GM23338 (cell line): ENCODE measurements at regions not wholly inside any gene's neighbourhood (a gene's known extent, or its start where the extent isn't known, plus 50 kb on each side); places are given as distances from the start of the nearest gene placed in this dataset.

Source experiments
- ATAC-seq: fragments of 200-7000 bp; cut with Tn5 transposase; 3 replicates; pipeline ENCODE4 v1.9.1; 2020
- DNase-seq: peaks from one replicate; pipeline ENCODE4 v3.0.0-alpha.2; 2015; ENCODE audit warnings: low spot score
- H2AFZ ChIP-seq: fragments of 200-600 bp; sonication (generic); 2 replicates; pipeline ENCODE4 v1.8.0; 2016; ENCODE audit warnings: antibody characterized with exemption, mild to moderate bottlenecking, moderate library complexity
- H3F3A ChIP-seq: fragments of 200-600 bp; sonication (generic); replicated peaks from 2 replicates; pipeline ENCODE4 v1.8.0; 2017; ENCODE audit warnings: antibody characterized with exemption, mixed run types, low read depth
- H3K27ac ChIP-seq: fragments of 200-600 bp; sonication (generic); 2 replicates; pipeline ENCODE4 v1.6.1; 2016; ENCODE audit warnings: low read depth
- H3K27me3 ChIP-seq: fragments of 200-600 bp; sonication (generic); 2 replicates; pipeline ENCODE4 v1.8.0; 2016; ENCODE audit warnings: mild to moderate bottlenecking, mixed run types, moderate library complexity; ENCODE audit not compliant: insufficient read depth
- H3K36me3 ChIP-seq: fragments of 200-600 bp; sonication (generic); 2 replicates; pipeline ENCODE4 v1.8.0; 2016; ENCODE audit warnings: mild to moderate bottlenecking; ENCODE audit not compliant: insufficient read depth
- H3K4me1 ChIP-seq: fragments of 200-600 bp; sonication (generic); 2 replicates; pipeline ENCODE4 v1.8.0; 2016; ENCODE audit warnings: mild to moderate bottlenecking, moderate library complexity; ENCODE audit not compliant: insufficient read depth
- H3K4me2 ChIP-seq: fragments of 200-600 bp; sonication (generic); 2 replicates; pipeline ENCODE4 v1.7.1; 2017; ENCODE audit warnings: mixed run types
- H3K4me3 ChIP-seq: fragments of 200-600 bp; sonication (generic); 2 replicates; pipeline ENCODE4 v1.6.1; 2016; ENCODE audit warnings: mixed run types
- H3K79me2 ChIP-seq: fragments of 200-600 bp; sonication (generic); replicated peaks from 2 replicates; pipeline ENCODE4 v1.8.0; 2017; ENCODE audit warnings: mild to moderate bottlenecking; ENCODE audit not compliant: insufficient read depth
- H3K9me2 ChIP-seq: fragments of 200-600 bp; sonication (generic); 2 replicates; pipeline ENCODE4 v1.8.0; 2017; ENCODE audit not compliant: insufficient read depth
- H4K20me1 ChIP-seq: fragments of 200-600 bp; sonication (generic); replicated peaks from 2 replicates; pipeline ENCODE4 v1.8.0; 2017; ENCODE audit warnings: mild to moderate bottlenecking; ENCODE audit not compliant: insufficient read depth
- H3K27ac Mint-ChIP-seq: 2 replicates; pipeline ENCODE4 v1.8.0; 2020; ENCODE audit warnings: inconsistent platforms, mild to moderate bottlenecking, moderate library complexity, mixed read lengths
- H3K27me3 Mint-ChIP-seq: 3 replicates; pipeline ENCODE4 v1.8.0; 2022; ENCODE audit warnings: low read depth, mild to moderate bottlenecking, moderate library complexity, mixed read lengths, inconsistent platforms; ENCODE audit not compliant: insufficient read depth, poor library complexity
- H3K36me3 Mint-ChIP-seq: 3 replicates; pipeline ENCODE4 v1.8.0; 2021; ENCODE audit warnings: low read depth, mild to moderate bottlenecking, inconsistent platforms, moderate library complexity, mixed read lengths
- H3K4me1 Mint-ChIP-seq: 3 replicates; pipeline ENCODE4 v1.8.0; 2020; ENCODE audit warnings: mild to moderate bottlenecking, inconsistent platforms, mixed read lengths
- H3K4me3 Mint-ChIP-seq: 3 replicates; pipeline ENCODE4 v1.8.0; 2021; ENCODE audit warnings: moderate library complexity, mild to moderate bottlenecking, inconsistent platforms, mixed read lengths
- H3K9me3 Mint-ChIP-seq: 3 replicates; pipeline ENCODE4 v1.8.0; 2020; ENCODE audit warnings: moderate library complexity, mild to moderate bottlenecking, inconsistent platforms, mixed read lengths
- EZH2phosphoT487 ChIP-seq: fragments of 200-600 bp; sonication (generic); IDR thresholded peaks from one replicate; pipeline ENCODE4 v1.8.1; 2018; ENCODE audit warnings: antibody characterized with exemption; ENCODE audit not compliant: unreplicated experiment
- JUNB ChIP-seq: IDR thresholded peaks from one replicate; pipeline ENCODE4 v1.6.1; 2016; ENCODE audit warnings: antibody characterized with exemption; ENCODE audit not compliant: unreplicated experiment
- POLR2AphosphoS5 ChIP-seq: IDR thresholded peaks from 2 replicates; pipeline ENCODE4 v1.6.1; 2016; ENCODE audit warnings: antibody characterized with exemption, low read depth
- STAT1 ChIP-seq: IDR thresholded peaks from one replicate; pipeline ENCODE4 v1.6.1; 2016; ENCODE audit warnings: antibody characterized with exemption; ENCODE audit not compliant: unreplicated experiment
- ZNF114 ChIP-seq: fragments of 250-450 bp; sonication (Bioruptor Pico); IDR thresholded peaks from 2 replicates; pipeline ENCODE4 v1.5.0; 2020; ENCODE audit warnings: mild to moderate bottlenecking, moderate library complexity
- ZNF331 ChIP-seq: fragments of 250-450 bp; sonication (Bioruptor Pico); IDR thresholded peaks from 2 replicates; pipeline ENCODE4 v1.5.0; 2020; ENCODE audit warnings: low read depth, mild to moderate bottlenecking, moderate library complexity
- TF ChIP-seq, protein P1 (sequence below): IDR thresholded peaks from 2 replicates; pipeline ENCODE4 v1.6.1; 2016; ENCODE audit warnings: antibody characterized with exemption
- TF ChIP-seq, protein P2 (sequence below): IDR thresholded peaks from one replicate; pipeline ENCODE4 v1.6.1; 2018; ENCODE audit warnings: antibody characterized with exemption; ENCODE audit not compliant: unreplicated experiment
- TF ChIP-seq, protein P3 (sequence below): fragments of 250-450 bp; sonication (Bioruptor Pico); IDR thresholded peaks from 2 replicates; pipeline ENCODE4 v1.5.0; 2020; ENCODE audit warnings: mild to moderate bottlenecking, moderate library complexity

DNA sequence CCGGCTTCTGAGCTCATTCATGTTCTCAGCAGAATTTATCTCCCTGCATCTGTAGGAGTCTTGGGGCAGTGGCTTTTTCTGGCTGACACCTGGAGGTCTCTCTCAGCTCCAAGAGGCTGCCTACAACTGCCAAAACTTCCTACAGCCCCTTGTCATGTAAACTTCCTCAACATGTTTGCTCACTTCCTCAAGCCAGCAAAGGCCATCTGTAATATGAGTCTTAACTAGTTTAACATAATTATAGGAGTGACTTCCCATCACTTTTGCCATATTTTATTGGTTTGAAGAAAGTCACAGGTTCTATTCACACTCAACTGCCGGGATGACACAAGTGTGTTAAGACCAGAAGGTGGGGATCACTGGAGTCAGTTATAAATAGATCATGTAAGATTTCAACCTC lies 194.0 kb downstream of the VRK1 start:
- Histone ChIP-seq H3K36me3 (no peaks in the 10 kb centered on the region), H2AFZ (no peak overlapping the region), H4K20me1 (no peaks in the 10 kb centered on the region), H3K79me2 (no peaks in the 10 kb centered on the region), H3K4me3 (no peak overlapping the region), H3K27ac (no peak overlapping the region), H3K27me3 (no peaks in the 10 kb centered on the region), H3K4me2 (no peak overlapping the region), H3K9me2 (peaks cover 6% of the 10 kb centered on the region; the same call in 1 of the 2 replicates), H3K4me1 (no peaks in the 10 kb centered on the region), H3F3A (no peaks in the 10 kb centered on the region)
- TF ChIP-seq STAT1 (no peak), ZNF331 (CRISPR knock-in tag) (no peak), POLR2AphosphoS5 (no peak), JUNB (no peak), ZNF114 (CRISPR knock-in tag) (no peak), EZH2phosphoT487 (no peak)
- TF ChIP-seq, protein P1, sequence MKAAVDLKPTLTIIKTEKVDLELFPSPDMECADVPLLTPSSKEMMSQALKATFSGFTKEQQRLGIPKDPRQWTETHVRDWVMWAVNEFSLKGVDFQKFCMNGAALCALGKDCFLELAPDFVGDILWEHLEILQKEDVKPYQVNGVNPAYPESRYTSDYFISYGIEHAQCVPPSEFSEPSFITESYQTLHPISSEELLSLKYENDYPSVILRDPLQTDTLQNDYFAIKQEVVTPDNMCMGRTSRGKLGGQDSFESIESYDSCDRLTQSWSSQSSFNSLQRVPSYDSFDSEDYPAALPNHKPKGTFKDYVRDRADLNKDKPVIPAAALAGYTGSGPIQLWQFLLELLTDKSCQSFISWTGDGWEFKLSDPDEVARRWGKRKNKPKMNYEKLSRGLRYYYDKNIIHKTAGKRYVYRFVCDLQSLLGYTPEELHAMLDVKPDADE, result no peak
- TF ChIP-seq, protein P2, sequence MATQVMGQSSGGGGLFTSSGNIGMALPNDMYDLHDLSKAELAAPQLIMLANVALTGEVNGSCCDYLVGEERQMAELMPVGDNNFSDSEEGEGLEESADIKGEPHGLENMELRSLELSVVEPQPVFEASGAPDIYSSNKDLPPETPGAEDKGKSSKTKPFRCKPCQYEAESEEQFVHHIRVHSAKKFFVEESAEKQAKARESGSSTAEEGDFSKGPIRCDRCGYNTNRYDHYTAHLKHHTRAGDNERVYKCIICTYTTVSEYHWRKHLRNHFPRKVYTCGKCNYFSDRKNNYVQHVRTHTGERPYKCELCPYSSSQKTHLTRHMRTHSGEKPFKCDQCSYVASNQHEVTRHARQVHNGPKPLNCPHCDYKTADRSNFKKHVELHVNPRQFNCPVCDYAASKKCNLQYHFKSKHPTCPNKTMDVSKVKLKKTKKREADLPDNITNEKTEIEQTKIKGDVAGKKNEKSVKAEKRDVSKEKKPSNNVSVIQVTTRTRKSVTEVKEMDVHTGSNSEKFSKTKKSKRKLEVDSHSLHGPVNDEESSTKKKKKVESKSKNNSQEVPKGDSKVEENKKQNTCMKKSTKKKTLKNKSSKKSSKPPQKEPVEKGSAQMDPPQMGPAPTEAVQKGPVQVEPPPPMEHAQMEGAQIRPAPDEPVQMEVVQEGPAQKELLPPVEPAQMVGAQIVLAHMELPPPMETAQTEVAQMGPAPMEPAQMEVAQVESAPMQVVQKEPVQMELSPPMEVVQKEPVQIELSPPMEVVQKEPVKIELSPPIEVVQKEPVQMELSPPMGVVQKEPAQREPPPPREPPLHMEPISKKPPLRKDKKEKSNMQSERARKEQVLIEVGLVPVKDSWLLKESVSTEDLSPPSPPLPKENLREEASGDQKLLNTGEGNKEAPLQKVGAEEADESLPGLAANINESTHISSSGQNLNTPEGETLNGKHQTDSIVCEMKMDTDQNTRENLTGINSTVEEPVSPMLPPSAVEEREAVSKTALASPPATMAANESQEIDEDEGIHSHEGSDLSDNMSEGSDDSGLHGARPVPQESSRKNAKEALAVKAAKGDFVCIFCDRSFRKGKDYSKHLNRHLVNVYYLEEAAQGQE, result no peak
- TF ChIP-seq, protein P3, sequence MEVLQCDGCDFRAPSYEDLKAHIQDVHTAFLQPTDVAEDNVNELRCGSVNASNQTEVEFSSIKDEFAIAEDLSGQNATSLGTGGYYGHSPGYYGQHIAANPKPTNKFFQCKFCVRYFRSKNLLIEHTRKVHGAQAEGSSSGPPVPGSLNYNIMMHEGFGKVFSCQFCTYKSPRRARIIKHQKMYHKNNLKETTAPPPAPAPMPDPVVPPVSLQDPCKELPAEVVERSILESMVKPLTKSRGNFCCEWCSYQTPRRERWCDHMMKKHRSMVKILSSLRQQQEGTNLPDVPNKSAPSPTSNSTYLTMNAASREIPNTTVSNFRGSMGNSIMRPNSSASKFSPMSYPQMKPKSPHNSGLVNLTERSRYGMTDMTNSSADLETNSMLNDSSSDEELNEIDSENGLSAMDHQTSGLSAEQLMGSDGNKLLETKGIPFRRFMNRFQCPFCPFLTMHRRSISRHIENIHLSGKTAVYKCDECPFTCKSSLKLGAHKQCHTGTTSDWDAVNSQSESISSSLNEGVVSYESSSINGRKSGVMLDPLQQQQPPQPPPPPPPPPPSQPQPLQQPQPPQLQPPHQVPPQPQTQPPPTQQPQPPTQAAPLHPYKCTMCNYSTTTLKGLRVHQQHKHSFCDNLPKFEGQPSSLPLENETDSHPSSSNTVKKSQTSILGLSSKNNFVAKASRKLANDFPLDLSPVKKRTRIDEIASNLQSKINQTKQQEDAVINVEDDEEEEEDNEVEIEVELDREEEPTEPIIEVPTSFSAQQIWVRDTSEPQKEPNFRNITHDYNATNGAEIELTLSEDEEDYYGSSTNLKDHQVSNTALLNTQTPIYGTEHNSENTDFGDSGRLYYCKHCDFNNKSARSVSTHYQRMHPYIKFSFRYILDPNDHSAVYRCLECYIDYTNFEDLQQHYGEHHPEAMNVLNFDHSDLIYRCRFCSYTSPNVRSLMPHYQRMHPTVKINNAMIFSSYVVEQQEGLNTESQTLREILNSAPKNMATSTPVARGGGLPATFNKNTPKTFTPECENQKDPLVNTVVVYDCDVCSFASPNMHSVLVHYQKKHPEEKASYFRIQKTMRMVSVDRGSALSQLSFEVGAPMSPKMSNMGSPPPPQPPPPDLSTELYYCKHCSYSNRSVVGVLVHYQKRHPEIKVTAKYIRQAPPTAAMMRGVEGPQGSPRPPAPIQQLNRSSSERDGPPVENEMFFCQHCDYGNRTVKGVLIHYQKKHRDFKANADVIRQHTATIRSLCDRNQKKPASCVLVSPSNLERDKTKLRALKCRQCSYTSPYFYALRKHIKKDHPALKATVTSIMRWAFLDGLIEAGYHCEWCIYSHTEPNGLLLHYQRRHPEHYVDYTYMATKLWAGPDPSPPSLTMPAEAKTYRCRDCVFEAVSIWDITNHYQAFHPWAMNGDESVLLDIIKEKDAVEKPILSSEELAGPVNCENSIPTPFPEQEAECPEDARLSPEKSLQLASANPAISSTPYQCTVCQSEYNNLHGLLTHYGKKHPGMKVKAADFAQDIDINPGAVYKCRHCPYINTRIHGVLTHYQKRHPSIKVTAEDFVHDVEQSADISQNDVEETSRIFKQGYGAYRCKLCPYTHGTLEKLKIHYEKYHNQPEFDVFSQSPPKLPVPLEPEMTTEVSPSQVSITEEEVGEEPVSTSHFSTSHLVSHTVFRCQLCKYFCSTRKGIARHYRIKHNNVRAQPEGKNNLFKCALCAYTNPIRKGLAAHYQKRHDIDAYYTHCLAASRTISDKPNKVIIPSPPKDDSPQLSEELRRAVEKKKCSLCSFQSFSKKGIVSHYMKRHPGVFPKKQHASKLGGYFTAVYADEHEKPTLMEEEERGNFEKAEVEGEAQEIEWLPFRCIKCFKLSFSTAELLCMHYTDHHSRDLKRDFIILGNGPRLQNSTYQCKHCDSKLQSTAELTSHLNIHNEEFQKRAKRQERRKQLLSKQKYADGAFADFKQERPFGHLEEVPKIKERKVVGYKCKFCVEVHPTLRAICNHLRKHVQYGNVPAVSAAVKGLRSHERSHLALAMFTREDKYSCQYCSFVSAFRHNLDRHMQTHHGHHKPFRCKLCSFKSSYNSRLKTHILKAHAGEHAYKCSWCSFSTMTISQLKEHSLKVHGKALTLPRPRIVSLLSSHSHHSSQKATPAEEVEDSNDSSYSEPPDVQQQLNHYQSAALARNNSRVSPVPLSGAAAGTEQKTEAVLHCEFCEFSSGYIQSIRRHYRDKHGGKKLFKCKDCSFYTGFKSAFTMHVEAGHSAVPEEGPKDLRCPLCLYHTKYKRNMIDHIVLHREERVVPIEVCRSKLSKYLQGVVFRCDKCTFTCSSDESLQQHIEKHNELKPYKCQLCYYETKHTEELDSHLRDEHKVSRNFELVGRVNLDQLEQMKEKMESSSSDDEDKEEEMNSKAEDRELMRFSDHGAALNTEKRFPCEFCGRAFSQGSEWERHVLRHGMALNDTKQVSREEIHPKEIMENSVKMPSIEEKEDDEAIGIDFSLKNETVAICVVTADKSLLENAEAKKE (CRISPR knock-in tag), result no peak
- DNase-seq, result no peak
- ATAC-seq, result no peak
- Mint-ChIP-seq H3K4me1 (peaks cover 7% of the 10 kb centered on the region; the same call in 2 of the 3 replicates), H3K9me3 (peaks cover 6% of the 10 kb centered on the region; the same call in 1 of the 3 replicates), H3K4me3 (no peak overlapping the region), H3K27ac (no peak overlapping the region), H3K36me3 (peaks cover 6% of the 10 kb centered on the region; the same call in 2 of the 3 replicates), H3K27me3 (no peaks in the 10 kb centered on the region)
